ENCODE measurements at regions not wholly inside any gene's neighbourhood (a gene's known extent, or its start where the extent isn't known, plus 50 kb on each side); places are given as distances from the start of the nearest gene placed in this dataset.

- Histone ChIP-seq H3K4me3 (ENCODE audit: low read length in 2 of 2) (no peak overlapping the region), H3K36me3 (ENCODE audit: control insufficient read depth in 2 of 2, insufficient read depth in 2 of 2, low read length in 1 of 2) (no peaks in the 10 kb centered on the region), H3K9me3 (ENCODE audit: control insufficient read depth in 2 of 2, insufficient read depth in 1 of 2, low read length in 1 of 2) (no peaks in the 10 kb centered on the region), H3K27ac (ENCODE audit: low read depth in 1 of 2, low read length in 1 of 2) (no peak overlapping the region), H3K27me3 (ENCODE audit: control insufficient read depth in 2 of 2, insufficient read depth in 1 of 2, low read length in 1 of 2) (no peaks in the 10 kb centered on the region), H3K4me1 (ENCODE audit: control insufficient read depth in 2 of 2, insufficient read depth in 2 of 2, low read length in 2 of 2) (no peaks in the 10 kb centered on the region)
- DNase-seq (ENCODE audit: low read depth in 6 of 9, low spot score in 9 of 9), result no peak
- 92% methylated on average over 3 of the region's 3 CpGs for WGBS
These were observed 73.8 kb upstream of the MIR17HG start for GRCh38 chr13:91273675-91274074.

- Histone ChIP-seq H3K36me3 (ENCODE audit: control insufficient read depth in 2 of 2, insufficient read depth in 2 of 2, low read length in 1 of 2) (no peaks in the 10 kb centered on the region), H3K27ac (ENCODE audit: low read depth in 1 of 2, low read length in 1 of 2) (no peak overlapping the region), H3K4me3 (ENCODE audit: low read length in 2 of 2) (no peak overlapping the region), H3K9me3 (ENCODE audit: control insufficient read depth in 2 of 2, insufficient read depth in 1 of 2, low read length in 1 of 2) (no peaks in the 10 kb centered on the region), H3K4me1 (ENCODE audit: control insufficient read depth in 2 of 2, insufficient read depth in 2 of 2, low read length in 2 of 2) (no peaks in the 10 kb centered on the region), H3K27me3 (ENCODE audit: control insufficient read depth in 2 of 2, insufficient read depth in 1 of 2, low read length in 1 of 2) (no peaks in the 10 kb centered on the region)
- WGBS, result 97% methylated on average over 5 of the region's 5 CpGs
- DNase-seq (ENCODE audit: low read depth in 6 of 9, low spot score in 9 of 9), result no peak
These were observed 70.3 kb upstream of the MIR17HG start for GRCh38 chr13:91277013-91277676.

- H3K27ac ChIP-seq (ENCODE audit: low read depth in 1 of 2, low read length in 1 of 2), result no peak overlapping the region
- no peaks in the 10 kb centered on the region for H3K36me3 ChIP-seq (ENCODE audit: control insufficient read depth in 2 of 2, insufficient read depth in 2 of 2, low read length in 1 of 2)
- DNase-seq (ENCODE audit: low read depth in 6 of 9, low spot score in 9 of 9), result no peak
- H3K9me3 ChIP-seq (ENCODE audit: control insufficient read depth in 2 of 2, insufficient read depth in 1 of 2, low read length in 1 of 2), result no peaks in the 10 kb centered on the region
- H3K4me3 ChIP-seq (ENCODE audit: low read length in 2 of 2), result no peak overlapping the region
- no peaks in the 10 kb centered on the region for H3K4me1 ChIP-seq (ENCODE audit: control insufficient read depth in 2 of 2, insufficient read depth in 2 of 2, low read length in 2 of 2)
- 95% methylated on average over 3 of the region's 3 CpGs for WGBS
- H3K27me3 ChIP-seq (ENCODE audit: control insufficient read depth in 2 of 2, insufficient read depth in 1 of 2, low read length in 1 of 2), result no peaks in the 10 kb centered on the region
These were observed 69.2 kb upstream of the MIR17HG start for GRCh38 chr13:91278291-91278690.

GRCh38 chr13:91278888-91279287 lies 68.6 kb upstream of the MIR17HG start:
- peak in 1 of 9 donors; percentile 4 for DNase-seq (ENCODE audit: low read depth in 6 of 9, low spot score in 9 of 9)
- Histone ChIP-seq H3K4me3 (ENCODE audit: low read length in 2 of 2) (no peak overlapping the region), H3K27me3 (ENCODE audit: control insufficient read depth in 2 of 2, insufficient read depth in 1 of 2, low read length in 1 of 2) (no peaks in the 10 kb centered on the region), H3K27ac (ENCODE audit: low read depth in 1 of 2, low read length in 1 of 2) (no peak overlapping the region), H3K9me3 (ENCODE audit: control insufficient read depth in 2 of 2, insufficient read depth in 1 of 2, low read length in 1 of 2) (no peaks in the 10 kb centered on the region), H3K4me1 (ENCODE audit: control insufficient read depth in 2 of 2, insufficient read depth in 2 of 2, low read length in 2 of 2) (no peaks in the 10 kb centered on the region), H3K36me3 (ENCODE audit: control insufficient read depth in 2 of 2, insufficient read depth in 2 of 2, low read length in 1 of 2) (no peaks in the 10 kb centered on the region)
- 36% methylated on average over 2 of the region's 2 CpGs for WGBS

GRCh38 chr13:91280801-91281200 lies 66.7 kb upstream of the MIR17HG start:
- Histone ChIP-seq H3K9me3 (ENCODE audit: control insufficient read depth in 2 of 2, insufficient read depth in 1 of 2, low read length in 1 of 2) (no peaks in the 10 kb centered on the region), H3K4me3 (ENCODE audit: low read length in 2 of 2) (no peak overlapping the region), H3K27me3 (ENCODE audit: control insufficient read depth in 2 of 2, insufficient read depth in 1 of 2, low read length in 1 of 2) (no peaks in the 10 kb centered on the region), H3K36me3 (ENCODE audit: control insufficient read depth in 2 of 2, insufficient read depth in 2 of 2, low read length in 1 of 2) (no peaks in the 10 kb centered on the region), H3K27ac (ENCODE audit: low read depth in 1 of 2, low read length in 1 of 2) (no peak overlapping the region), H3K4me1 (ENCODE audit: control insufficient read depth in 2 of 2, insufficient read depth in 2 of 2, low read length in 2 of 2) (no peaks in the 10 kb centered on the region)
- DNase-seq (ENCODE audit: low read depth in 6 of 9, low spot score in 9 of 9), result no peak
- WGBS, result 41% methylated on average over 2 of the region's 2 CpGs

- no peaks in the 10 kb centered on the region for H3K9me3 ChIP-seq (ENCODE audit: control insufficient read depth in 2 of 2, insufficient read depth in 1 of 2, low read length in 1 of 2)
- H3K4me3 ChIP-seq (ENCODE audit: low read length in 2 of 2), result no peak overlapping the region
- H3K27ac ChIP-seq (ENCODE audit: low read depth in 1 of 2, low read length in 1 of 2), result no peak overlapping the region
- H3K27me3 ChIP-seq (ENCODE audit: control insufficient read depth in 2 of 2, insufficient read depth in 1 of 2, low read length in 1 of 2), result no peaks in the 10 kb centered on the region
- H3K4me1 ChIP-seq (ENCODE audit: control insufficient read depth in 2 of 2, insufficient read depth in 2 of 2, low read length in 2 of 2), result no peaks in the 10 kb centered on the region
- 93% methylated on average over 10 of the region's 10 CpGs for WGBS
- H3K36me3 ChIP-seq (ENCODE audit: control insufficient read depth in 2 of 2, insufficient read depth in 2 of 2, low read length in 1 of 2), result no peaks in the 10 kb centered on the region
- no peak for DNase-seq (ENCODE audit: low read depth in 6 of 9, low spot score in 9 of 9)
These were observed 63.2 kb upstream of the MIR17HG start for GRCh38 chr13:91284335-91284734.

- Histone ChIP-seq H3K4me3 (ENCODE audit: low read length in 2 of 2) (no peak overlapping the region), H3K27me3 (ENCODE audit: control insufficient read depth in 2 of 2, insufficient read depth in 1 of 2, low read length in 1 of 2) (no peaks in the 10 kb centered on the region), H3K9me3 (ENCODE audit: control insufficient read depth in 2 of 2, insufficient read depth in 1 of 2, low read length in 1 of 2) (no peaks in the 10 kb centered on the region), H3K36me3 (ENCODE audit: control insufficient read depth in 2 of 2, insufficient read depth in 2 of 2, low read length in 1 of 2) (no peaks in the 10 kb centered on the region), H3K4me1 (ENCODE audit: control insufficient read depth in 2 of 2, insufficient read depth in 2 of 2, low read length in 2 of 2) (no peaks in the 10 kb centered on the region), H3K27ac (ENCODE audit: low read depth in 1 of 2, low read length in 1 of 2) (no peak overlapping the region)
- 97% methylated on average over 1 of the region's 1 CpG for WGBS
- DNase-seq (ENCODE audit: low read depth in 6 of 9, low spot score in 9 of 9), result no peak
These were observed 61.2 kb upstream of the MIR17HG start for GRCh38 chr13:91286317-91286716.

- H3K36me3 ChIP-seq (ENCODE audit: control insufficient read depth in 2 of 2, insufficient read depth in 2 of 2, low read length in 1 of 2), result no peaks in the 10 kb centered on the region
- DNase-seq (ENCODE audit: low read depth in 6 of 9, low spot score in 9 of 9), result no peak
- 93% methylated on average over 2 of the region's 2 CpGs for WGBS
- H3K27ac ChIP-seq (ENCODE audit: low read depth in 1 of 2, low read length in 1 of 2), result no peak overlapping the region
- no peak overlapping the region for H3K4me3 ChIP-seq (ENCODE audit: low read length in 2 of 2)
- no peaks in the 10 kb centered on the region for H3K9me3 ChIP-seq (ENCODE audit: control insufficient read depth in 2 of 2, insufficient read depth in 1 of 2, low read length in 1 of 2)
- H3K27me3 ChIP-seq (ENCODE audit: control insufficient read depth in 2 of 2, insufficient read depth in 1 of 2, low read length in 1 of 2), result no peaks in the 10 kb centered on the region
- no peaks in the 10 kb centered on the region for H3K4me1 ChIP-seq (ENCODE audit: control insufficient read depth in 2 of 2, insufficient read depth in 2 of 2, low read length in 2 of 2)
These were observed 56.4 kb upstream of the MIR17HG start for GRCh38 chr13:91291078-91291477.

GRCh38 chr13:91292630-91293221 lies 54.8 kb upstream of the MIR17HG start:
- WGBS, result 72% methylated on average over 7 of the region's 7 CpGs
- Histone ChIP-seq H3K9me3 (ENCODE audit: control insufficient read depth in 2 of 2, insufficient read depth in 1 of 2, low read length in 1 of 2) (no peaks in the 10 kb centered on the region), H3K36me3 (ENCODE audit: control insufficient read depth in 2 of 2, insufficient read depth in 2 of 2, low read length in 1 of 2) (no peaks in the 10 kb centered on the region)

More at GRCh38 chr13:91292630-91293221, 54.8 kb upstream of the MIR17HG start:
- Histone ChIP-seq H3K4me3 (ENCODE audit: low read length in 2 of 2) (no peak overlapping the region), H3K27ac (ENCODE audit: low read depth in 1 of 2, low read length in 1 of 2) (no peak overlapping the region), H3K4me1 (ENCODE audit: control insufficient read depth in 2 of 2, insufficient read depth in 2 of 2, low read length in 2 of 2) (no peaks in the 10 kb centered on the region), H3K27me3 (ENCODE audit: control insufficient read depth in 2 of 2, insufficient read depth in 1 of 2, low read length in 1 of 2) (no peaks in the 10 kb centered on the region)
- DNase-seq (ENCODE audit: low read depth in 6 of 9, low spot score in 9 of 9), result no peak

Measured in thymus (tissue), 11 donors.